ENCODE measurements at regions not wholly inside any gene's neighbourhood (a gene's known extent, or its start where the extent isn't known, plus 50 kb on each side); places are given as distances from the start of the nearest gene placed in this dataset.

GRCh38 chr9:89970701-89971100, 365.9 kb downstream of the GADD45G start:
- no peak for TF ChIP-seq POLR2A (IDR thresholded peaks at IDR 0.05)
- TF ChIP-seq CTCF (IDR thresholded peaks at IDR 0.05): no peak
